ENCODE measurements at regions not wholly inside any gene's neighbourhood (a gene's known extent, or its start where the extent isn't known, plus 50 kb on each side); places are given as distances from the start of the nearest gene placed in this dataset.
"Not testable (repeated sequence)": the region's sequence is repeated elsewhere in the genome, so short reads cannot be mapped to it uniquely, and the experiment has no call there.

- TF ChIP-seq CTCF (IDR thresholded peaks at IDR 0.05; ENCODE audit: low read depth, low read length); EZH2phosphoT487 (IDR thresholded peaks at IDR 0.05; ENCODE audit: low read depth): not testable (repeated sequence)
Observed at GRCh38 chr20:30956649-30957048, 300.8 kb upstream of the DEFB115 start.
